H1 (cell line): ENCODE measurements at regions not wholly inside any gene's neighbourhood (a gene's known extent, or its start where the extent isn't known, plus 50 kb on each side); places are given as distances from the start of the nearest gene placed in this dataset.

Experiments
- BACH1 ChIP-seq: IDR thresholded peaks from 2 replicates; pipeline ENCODE4 v1.6.1; 2012; ENCODE audit warnings: low read length, improper control_type of control experiment
- BCL11A ChIP-seq, 2 experiments: IDR thresholded peaks; one replicate each; pipeline ENCODE4 v1.6.1; 2011; ENCODE audit warnings: low read depth in 2 of 2, low read length in 2 of 2, mild to moderate bottlenecking in 2 of 2
- CBX5 ChIP-seq: fragments of 300-800, 300-1000 bp; sonication (generic); IDR thresholded peaks from 2 replicates; pipeline ENCODE4 v1.7.1; 2016; ENCODE audit warnings: antibody characterized with exemption, low read length, low read depth
- CREB1 ChIP-seq: IDR thresholded peaks from 2 replicates; pipeline ENCODE4 v1.6.1; 2012; ENCODE audit warnings: inconsistent platforms
- EP300 ChIP-seq, 2 experiments: IDR thresholded peaks; 1 replicate in 1 of 2; 2 replicates in 1 of 2; pipeline ENCODE4 v1.6.1; 2011 to 2012; ENCODE audit warnings: low read depth in 2 of 2, low read length in 2 of 2, mild to moderate bottlenecking in 2 of 2, borderline replicate concordance in 1 of 2, inconsistent platforms in 1 of 2, moderate library complexity in 1 of 2
- GABPA ChIP-seq: IDR thresholded peaks from 2 replicates; pipeline ENCODE4 v1.6.1; 2011; ENCODE audit warnings: mild to moderate bottlenecking, low read length, moderate library complexity, borderline replicate concordance; ENCODE audit not compliant: insufficient read depth
- JUND ChIP-seq: IDR thresholded peaks from 2 replicates; pipeline ENCODE4 v1.6.1; 2011; ENCODE audit warnings: mild to moderate bottlenecking, improper control_type of control experiment, low read length
- POLR2A ChIP-seq, 2 experiments: IDR thresholded peaks; 1 replicate in 1 of 2; 2 replicates in 1 of 2; pipeline ENCODE4 v1.6.1; 2011; ENCODE audit warnings: low read depth in 2 of 2, low read length in 2 of 2, mild to moderate bottlenecking in 2 of 2; ENCODE audit errors: control extremely low read depth in 1 of 2
- SIX5 ChIP-seq: IDR thresholded peaks from 2 replicates; pipeline ENCODE4 v1.6.1; 2011; ENCODE audit warnings: mild to moderate bottlenecking, low read depth, low read length
- TEAD4 ChIP-seq: IDR thresholded peaks from 2 replicates; pipeline ENCODE4 v1.6.1; 2012; ENCODE audit warnings: low read depth, low read length, inconsistent platforms, mixed read lengths
- ZNF274 ChIP-seq: IDR thresholded peaks from 2 replicates; pipeline ENCODE4 v1.7.0; 2012; ENCODE audit warnings: low read length, borderline replicate concordance; ENCODE audit errors: extremely low read depth
- TF ChIP-seq, protein P1 (sequence below), 3 experiments: IDR thresholded peaks; 1 replicate in 2 of 3; 2 replicates in 1 of 3; pipeline versions ENCODE4 v1.5.1 to v1.6.1; 2011; ENCODE audit warnings: low read length in 3 of 3, mild to moderate bottlenecking in 3 of 3, inconsistent platforms in 2 of 3, low read depth in 1 of 3, moderate library complexity in 1 of 3; ENCODE audit not compliant: insufficient read depth in 1 of 3; ENCODE audit errors: control extremely low read depth in 1 of 3
- TF ChIP-seq, protein P2 (sequence below): IDR thresholded peaks from 2 replicates; pipeline ENCODE4 v1.6.1; 2011; ENCODE audit warnings: low read length, improper control_type of control experiment
- TF ChIP-seq, protein P3 (sequence below): IDR thresholded peaks from 2 replicates; pipeline ENCODE4 v1.6.1; 2012; ENCODE audit warnings: inconsistent platforms

DNA sequence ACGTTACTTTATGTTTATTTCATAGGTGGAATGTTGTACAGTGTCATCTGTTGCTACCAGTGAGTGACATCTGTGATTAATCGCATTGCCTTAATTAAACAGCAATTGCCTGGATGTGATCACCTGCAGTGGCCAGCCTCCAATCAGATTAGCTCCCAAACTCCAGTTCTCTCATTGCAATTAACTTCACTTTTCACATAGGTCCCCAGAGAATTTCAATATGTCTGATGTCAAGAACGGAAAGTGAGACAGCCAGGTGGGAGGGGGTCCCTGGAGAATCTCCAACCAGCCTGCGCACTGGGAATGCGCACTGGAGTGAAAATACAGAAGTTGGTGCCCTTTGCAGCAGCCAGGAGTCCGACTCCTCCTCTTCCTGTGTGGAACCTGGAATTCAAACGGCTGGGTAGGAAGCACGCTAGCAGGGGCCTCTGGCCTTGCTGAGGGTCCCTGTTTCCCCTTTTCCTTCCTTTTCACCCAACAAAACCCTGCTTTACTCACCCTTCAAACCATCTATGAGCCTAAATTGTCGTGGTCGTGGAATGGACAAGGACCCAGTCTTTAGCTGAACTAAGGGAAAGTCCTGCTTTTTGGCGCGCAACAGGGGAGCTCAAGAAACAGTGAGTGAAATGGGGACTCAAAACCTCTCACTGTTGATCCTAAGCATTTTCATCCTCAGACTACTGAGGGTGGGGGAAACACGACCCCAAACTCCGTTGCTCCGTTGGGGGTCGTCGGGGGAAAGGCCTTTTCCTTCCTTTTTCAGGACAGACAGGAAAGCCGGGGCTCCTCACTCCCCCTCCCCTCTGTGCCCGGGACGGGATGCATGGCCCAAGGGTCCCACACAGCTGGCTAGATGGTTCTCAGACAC lies 1355.5 kb upstream of the LRRTM3 start:
- TF ChIP-seq, protein P1, sequence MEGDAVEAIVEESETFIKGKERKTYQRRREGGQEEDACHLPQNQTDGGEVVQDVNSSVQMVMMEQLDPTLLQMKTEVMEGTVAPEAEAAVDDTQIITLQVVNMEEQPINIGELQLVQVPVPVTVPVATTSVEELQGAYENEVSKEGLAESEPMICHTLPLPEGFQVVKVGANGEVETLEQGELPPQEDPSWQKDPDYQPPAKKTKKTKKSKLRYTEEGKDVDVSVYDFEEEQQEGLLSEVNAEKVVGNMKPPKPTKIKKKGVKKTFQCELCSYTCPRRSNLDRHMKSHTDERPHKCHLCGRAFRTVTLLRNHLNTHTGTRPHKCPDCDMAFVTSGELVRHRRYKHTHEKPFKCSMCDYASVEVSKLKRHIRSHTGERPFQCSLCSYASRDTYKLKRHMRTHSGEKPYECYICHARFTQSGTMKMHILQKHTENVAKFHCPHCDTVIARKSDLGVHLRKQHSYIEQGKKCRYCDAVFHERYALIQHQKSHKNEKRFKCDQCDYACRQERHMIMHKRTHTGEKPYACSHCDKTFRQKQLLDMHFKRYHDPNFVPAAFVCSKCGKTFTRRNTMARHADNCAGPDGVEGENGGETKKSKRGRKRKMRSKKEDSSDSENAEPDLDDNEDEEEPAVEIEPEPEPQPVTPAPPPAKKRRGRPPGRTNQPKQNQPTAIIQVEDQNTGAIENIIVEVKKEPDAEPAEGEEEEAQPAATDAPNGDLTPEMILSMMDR (IDR thresholded peaks at IDR 0.05; ENCODE audit: control extremely low read depth in 1 of 3, insufficient read depth in 1 of 3, low read depth in 1 of 3, low read length in 3 of 3): peak in 1 of 3 experiments; percentile 1; a peak in 1 of 4 replicates
- TF ChIP-seq TEAD4: peak; percentile 69
- no peak for TF ChIP-seq CBX5
- peak; percentile 51 to 91 for TF ChIP-seq POLR2A (IDR thresholded peaks at IDR 0.05; ENCODE audit: control extremely low read depth in 1 of 2, low read depth in 2 of 2, low read length in 2 of 2)
- no peak for TF ChIP-seq JUND
- no peak for TF ChIP-seq GABPA
- TF ChIP-seq, protein P2, sequence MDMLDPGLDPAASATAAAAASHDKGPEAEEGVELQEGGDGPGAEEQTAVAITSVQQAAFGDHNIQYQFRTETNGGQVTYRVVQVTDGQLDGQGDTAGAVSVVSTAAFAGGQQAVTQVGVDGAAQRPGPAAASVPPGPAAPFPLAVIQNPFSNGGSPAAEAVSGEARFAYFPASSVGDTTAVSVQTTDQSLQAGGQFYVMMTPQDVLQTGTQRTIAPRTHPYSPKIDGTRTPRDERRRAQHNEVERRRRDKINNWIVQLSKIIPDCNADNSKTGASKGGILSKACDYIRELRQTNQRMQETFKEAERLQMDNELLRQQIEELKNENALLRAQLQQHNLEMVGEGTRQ: no peak
- no peak for TF ChIP-seq SIX5
- no peak for TF ChIP-seq EP300 (IDR thresholded peaks at IDR 0.05; ENCODE audit: borderline replicate concordance in 1 of 2, low read depth in 2 of 2, low read length in 2 of 2)
- TF ChIP-seq, protein P3, sequence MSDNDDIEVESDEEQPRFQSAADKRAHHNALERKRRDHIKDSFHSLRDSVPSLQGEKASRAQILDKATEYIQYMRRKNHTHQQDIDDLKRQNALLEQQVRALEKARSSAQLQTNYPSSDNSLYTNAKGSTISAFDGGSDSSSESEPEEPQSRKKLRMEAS: no peak
- TF ChIP-seq CREB1: no peak
- no peak for TF ChIP-seq ZNF274
- TF ChIP-seq BACH1: no peak
- no peak for TF ChIP-seq BCL11A (IDR thresholded peaks at IDR 0.05; ENCODE audit: low read depth in 2 of 2, low read length in 2 of 2)
